ENCODE measurements at regions not wholly inside any gene's neighbourhood (a gene's known extent, or its start where the extent isn't known, plus 50 kb on each side); places are given as distances from the start of the nearest gene placed in this dataset.
A peak's percentile ranks its signal among the peaks of the same experiment; 100 is the strongest.
"Not testable (repeated sequence)": the region's sequence is repeated elsewhere in the genome, so short reads cannot be mapped to it uniquely, and the experiment has no call there.

GRCh38 chr20:55533632-55534031 is 471.7 kb downstream of the CBLN4 start:
- no peak for DNase-seq (ENCODE audit: low spot score)
- TF ChIP-seq CTCF (conservative IDR thresholded peaks at IDR 0.05; ENCODE audit: low read depth), result no peak
- ChIA-PET CTCF (no interaction called here), POLR2A (ENCODE audit: low non-redundant PET) (no interaction called here)
- H3K27ac ChIP-seq, result no peak overlapping the region

GRCh38 chr20:55530763-55531162 is 474.6 kb downstream of the CBLN4 start:
- DNase-seq (ENCODE audit: low spot score), result no peak
- no peak for TF ChIP-seq CTCF (conservative IDR thresholded peaks at IDR 0.05; ENCODE audit: low read depth)
- POLR2A ChIA-PET (ENCODE audit: low non-redundant PET), result no interaction called here
- no peak overlapping the region for H3K27ac ChIP-seq
- CTCF ChIA-PET, result interaction anchor here (0.9 kb wide), 1 partner anchor 41 kb away, joined by 3 read pairs; no protein-coding TSS in a partner anchor

- TF ChIP-seq CTCF (conservative IDR thresholded peaks at IDR 0.05; ENCODE audit: low read depth), result no peak
- CTCF ChIA-PET, result no interaction called here
- no peak for DNase-seq (ENCODE audit: low spot score)
- H3K27ac ChIP-seq, result no peak overlapping the region
- POLR2A ChIA-PET (ENCODE audit: low non-redundant PET), result no interaction called here
Observed at GRCh38 chr20:55528482-55528881, 476.8 kb downstream of the CBLN4 start.

GRCh38 chr20:55522296-55522815 is 483.0 kb downstream of the CBLN4 start:
- no peak for TF ChIP-seq CTCF (conservative IDR thresholded peaks at IDR 0.05; ENCODE audit: low read depth)
- ChIA-PET CTCF (no interaction called here), POLR2A (ENCODE audit: low non-redundant PET) (no interaction called here)
- no peak for DNase-seq (ENCODE audit: low spot score)
- no peak overlapping the region for H3K27ac ChIP-seq

GRCh38 chr20:55517584-55517983 is 487.7 kb downstream of the CBLN4 start:
- H3K27ac ChIP-seq; POLR2A ChIA-PET (ENCODE audit: low non-redundant PET); DNase-seq (ENCODE audit: low spot score): not testable (repeated sequence)
- CTCF ChIA-PET, result interaction anchor here (0.8 kb wide), 1 partner anchor 1324 kb away, joined by 4 read pairs; no protein-coding TSS in a partner anchor

- no peak overlapping the region for H3K27ac ChIP-seq
- TF ChIP-seq CTCF (conservative IDR thresholded peaks at IDR 0.05; ENCODE audit: low read depth), result no peak
- CTCF ChIA-PET, result no interaction called here
- POLR2A ChIA-PET (ENCODE audit: low non-redundant PET), result no interaction called here
- peak; percentile 78 for DNase-seq (ENCODE audit: low spot score)
Observed at GRCh38 chr20:55515832-55516231, 489.5 kb downstream of the CBLN4 start.

- TF ChIP-seq CTCF (conservative IDR thresholded peaks at IDR 0.05; ENCODE audit: low read depth), result no peak
- no peak overlapping the region for H3K27ac ChIP-seq
- DNase-seq (ENCODE audit: low spot score), result peak; percentile 93
- POLR2A ChIA-PET (ENCODE audit: low non-redundant PET), result no interaction called here
- CTCF ChIA-PET, result interaction anchor here (0.6 to 1.1 kb wide), 6 partner anchors 38 to 1278 kb away, joined by 3 to 4 read pairs (median 3); no protein-coding TSS in a partner anchor
Observed at GRCh38 chr20:55514531-55514930, 490.8 kb downstream of the CBLN4 start.

All from RWPE1 (cell line).